Subcutaneous abdominal adipose tissue (tissue), 5 donors: ENCODE measurements at regions not wholly inside any gene's neighbourhood (a gene's known extent, or its start where the extent isn't known, plus 50 kb on each side); places are given as distances from the start of the nearest gene placed in this dataset.
"Not testable (repeated sequence)": the region's sequence is repeated elsewhere in the genome, so short reads cannot be mapped to it uniquely, and the experiment has no call there.

Experiments used
- H3K27ac ChIP-seq: one replicate; pipeline ENCODE4 v1.7.0; 2013; ENCODE audit warnings: low read depth, mild to moderate bottlenecking, inconsistent platforms, low read length, moderate library complexity
- H3K27me3 ChIP-seq, 5 donors: one replicate each; pipeline ENCODE4 v1.7.0; 2013; ENCODE audit warnings: low read length in 5 of 5, inconsistent platforms in 1 of 5; ENCODE audit not compliant: control insufficient read depth in 5 of 5, insufficient read depth in 4 of 5
- H3K36me3 ChIP-seq, 5 donors: one replicate each; pipeline ENCODE4 v1.7.0; 2013; ENCODE audit warnings: low read length in 5 of 5; ENCODE audit not compliant: control insufficient read depth in 5 of 5, insufficient read depth in 5 of 5
- H3K4me1 ChIP-seq, 5 donors: one replicate each; pipeline ENCODE4 v1.7.0; 2013; ENCODE audit warnings: low read length in 5 of 5, mild to moderate bottlenecking in 3 of 5, moderate library complexity in 1 of 5; ENCODE audit not compliant: control insufficient read depth in 5 of 5, insufficient read depth in 5 of 5
- H3K4me3 ChIP-seq, 5 donors: one replicate each; pipeline ENCODE4 v1.7.0; 2013; ENCODE audit warnings: low read length in 5 of 5, low read depth in 1 of 5
- H3K9ac ChIP-seq, 5 donors: one replicate each; pipeline ENCODE4 v1.7.0; 2013; ENCODE audit warnings: low read length in 5 of 5, mild to moderate bottlenecking in 4 of 5, moderate library complexity in 3 of 5
- H3K9me3 ChIP-seq, 5 donors: one replicate each; pipeline ENCODE4 v1.7.0; 2013; ENCODE audit warnings: low read length in 5 of 5; ENCODE audit not compliant: control insufficient read depth in 5 of 5
- donor health status: healthy.
- donor health status: healthy.
- donor health status: healthy.
- donor health status: healthy.
- donor health status: healthy.

DNA sequence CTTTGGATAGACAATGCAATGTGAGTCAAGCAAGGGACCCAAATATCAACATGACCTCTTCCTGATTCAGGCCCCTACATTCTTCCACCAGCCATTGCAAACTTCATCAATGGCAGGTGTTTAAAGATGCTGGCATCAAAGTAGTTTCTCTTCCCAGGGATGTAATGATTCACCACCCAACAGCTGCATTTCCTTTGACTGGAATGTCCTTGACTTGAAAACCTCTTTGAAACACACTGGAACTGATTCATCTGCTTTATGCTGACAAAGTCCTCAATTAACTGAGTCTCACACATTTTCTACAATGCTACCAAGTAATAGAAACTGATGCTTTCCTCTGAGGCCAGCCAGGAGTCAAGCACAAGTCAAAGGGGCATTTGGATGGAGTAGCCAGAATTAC lies 385.5 kb downstream of the GBE1 start:
- H3K9me3 ChIP-seq: no peaks in the 10 kb centered on the region
- H3K27ac ChIP-seq: no peak overlapping the region
- H3K4me3 ChIP-seq: no peak overlapping the region
- H3K9ac ChIP-seq: no peak overlapping the region
- H3K36me3 ChIP-seq: peaks cover 0 to 3% (median 0%) of the 10 kb centered on the region in 5 donors
- H3K27me3 ChIP-seq: no peaks in the 10 kb centered on the region
- H3K4me1 ChIP-seq: no peaks in the 10 kb centered on the region

DNA sequence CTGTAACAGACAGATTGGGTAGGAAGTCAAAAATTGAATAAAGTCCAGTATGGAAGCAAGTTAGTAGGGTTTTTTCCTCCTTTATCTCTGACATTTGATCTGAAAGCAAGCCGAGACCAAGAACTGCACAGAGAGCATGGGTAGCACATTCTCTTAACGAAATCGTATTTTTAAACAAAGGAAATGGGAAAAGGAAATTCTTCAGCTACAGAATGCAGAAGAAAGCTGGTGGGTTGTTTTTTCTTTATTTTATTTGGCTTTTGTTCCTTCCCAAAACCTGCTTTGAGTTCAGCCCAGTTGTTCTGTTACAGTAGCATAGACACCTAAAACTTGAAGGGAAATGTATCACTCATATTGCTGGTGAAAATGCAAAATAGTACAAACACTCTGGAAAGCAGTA lies 397.0 kb downstream of the GBE1 start:
- no peaks in the 10 kb centered on the region for H3K27me3 ChIP-seq
- no peaks in the 10 kb centered on the region for H3K4me1 ChIP-seq
- H3K27ac ChIP-seq: no peak overlapping the region
- H3K4me3 ChIP-seq: no peak overlapping the region
- H3K9me3 ChIP-seq: peaks cover 0 to 5% (median 4%) of the 10 kb centered on the region in 5 donors
- H3K36me3 ChIP-seq: no peaks in the 10 kb centered on the region
- H3K9ac ChIP-seq: no peak overlapping the region

DNA sequence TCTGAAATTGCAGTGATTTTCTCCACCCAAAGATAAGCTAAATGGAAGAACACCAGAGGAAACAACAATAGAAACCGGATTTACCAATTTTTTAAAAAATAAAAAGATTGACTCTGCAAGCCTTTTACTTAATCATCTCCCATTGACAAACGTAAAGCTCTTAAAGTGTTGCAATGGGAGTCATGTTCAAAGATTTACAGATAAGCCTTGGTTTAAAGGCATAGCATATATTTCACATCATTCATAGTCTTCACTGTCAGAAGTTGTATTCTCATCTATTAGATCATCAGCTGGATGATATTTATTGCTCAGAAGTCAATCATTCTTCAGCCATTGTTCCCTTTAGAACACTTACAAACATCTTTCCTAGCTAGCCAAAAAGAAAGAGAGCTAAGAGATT lies 397.6 kb downstream of the GBE1 start:
- peaks cover 0 to 5% (median 4%) of the 10 kb centered on the region in 5 donors for H3K9me3 ChIP-seq
- H3K4me3 ChIP-seq: no peak overlapping the region
- H3K4me1 ChIP-seq: no peaks in the 10 kb centered on the region
- H3K36me3 ChIP-seq: no peaks in the 10 kb centered on the region
- no peaks in the 10 kb centered on the region for H3K27me3 ChIP-seq
- H3K27ac ChIP-seq: no peak overlapping the region
- no peak overlapping the region for H3K9ac ChIP-seq

DNA sequence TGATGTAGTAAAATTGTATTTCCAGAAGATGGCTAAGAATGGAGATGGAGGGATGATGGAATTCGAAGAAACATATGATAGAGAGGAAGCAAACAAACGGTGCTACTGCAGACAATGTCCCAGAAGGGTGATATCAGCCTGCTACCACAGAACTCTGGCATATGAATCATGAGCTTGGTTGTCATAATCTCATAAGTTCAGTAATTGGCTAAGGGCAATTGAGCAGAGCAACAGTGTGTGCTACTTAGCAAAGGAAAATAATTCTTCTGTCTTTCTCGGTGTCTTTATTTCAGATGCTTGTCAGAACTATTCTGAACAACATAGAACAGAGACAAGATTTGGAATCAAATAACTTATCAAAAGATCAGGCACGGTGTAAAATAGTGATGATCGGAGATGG lies 407.3 kb downstream of the GBE1 start:
- Histone ChIP-seq H3K36me3 (no peaks in the 10 kb centered on the region), H3K9me3 (no peaks in the 10 kb centered on the region), H3K9ac (no peak overlapping the region), H3K27ac (no peak overlapping the region), H3K4me1 (no peaks in the 10 kb centered on the region), H3K27me3 (no peaks in the 10 kb centered on the region), H3K4me3 (no peak overlapping the region)

DNA sequence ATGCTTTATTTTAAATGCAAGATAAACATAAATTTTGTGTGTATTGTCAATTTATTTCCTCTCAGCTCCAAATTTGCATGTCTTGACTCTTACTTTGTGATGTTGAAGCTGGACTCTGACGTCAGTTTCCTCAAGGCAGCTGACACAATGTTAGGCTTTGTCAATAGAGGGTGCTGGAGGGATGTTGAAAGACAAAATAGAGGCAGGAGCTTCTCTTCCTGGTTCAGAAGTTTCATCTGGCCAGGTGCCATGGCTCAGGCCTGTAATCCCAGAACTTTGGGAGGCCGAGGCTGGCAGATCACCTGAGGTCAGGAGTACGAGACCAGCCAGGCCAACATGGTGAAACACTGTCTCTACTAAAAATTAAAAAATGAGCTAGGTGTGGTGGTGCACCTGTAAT lies 408.6 kb downstream of the GBE1 start:
- Histone ChIP-seq H3K9ac (no peak overlapping the region), H3K4me1 (no peaks in the 10 kb centered on the region), H3K9me3 (no peaks in the 10 kb centered on the region), H3K4me3 (no peak overlapping the region), H3K27me3 (no peaks in the 10 kb centered on the region), H3K36me3 (no peaks in the 10 kb centered on the region), H3K27ac (no peak overlapping the region)

DNA sequence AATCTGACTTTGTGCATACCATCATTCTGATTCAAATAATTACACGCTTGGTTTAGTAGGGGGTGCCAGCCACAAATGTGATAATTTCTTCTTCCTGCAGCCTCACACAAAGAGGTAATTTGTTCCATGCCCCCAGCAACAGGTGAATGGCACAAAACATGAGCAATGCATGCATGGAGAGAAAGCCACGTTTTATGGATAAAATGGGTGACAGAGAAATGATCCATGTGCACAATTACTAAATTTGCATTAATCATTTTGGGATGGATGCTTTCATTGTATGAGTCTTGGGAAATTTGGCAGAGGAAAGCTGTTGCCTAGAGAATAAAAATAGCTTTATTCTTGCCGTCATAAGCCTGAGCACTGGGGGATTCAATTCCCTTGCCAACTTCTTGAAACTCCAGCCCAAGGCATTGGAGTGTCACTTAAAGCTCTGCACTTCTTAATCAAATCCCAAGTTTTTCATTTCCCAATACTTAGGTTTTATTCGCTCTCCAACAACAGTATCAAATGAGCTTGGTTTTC lies 411.6 kb downstream of the GBE1 start:
- Histone ChIP-seq H3K27me3 (no peaks in the 10 kb centered on the region), H3K27ac (no peak overlapping the region), H3K36me3 (no peaks in the 10 kb centered on the region), H3K9ac (no peak overlapping the region), H3K4me1 (no peaks in the 10 kb centered on the region), H3K4me3 (no peak overlapping the region), H3K9me3 (no peaks in the 10 kb centered on the region)

DNA sequence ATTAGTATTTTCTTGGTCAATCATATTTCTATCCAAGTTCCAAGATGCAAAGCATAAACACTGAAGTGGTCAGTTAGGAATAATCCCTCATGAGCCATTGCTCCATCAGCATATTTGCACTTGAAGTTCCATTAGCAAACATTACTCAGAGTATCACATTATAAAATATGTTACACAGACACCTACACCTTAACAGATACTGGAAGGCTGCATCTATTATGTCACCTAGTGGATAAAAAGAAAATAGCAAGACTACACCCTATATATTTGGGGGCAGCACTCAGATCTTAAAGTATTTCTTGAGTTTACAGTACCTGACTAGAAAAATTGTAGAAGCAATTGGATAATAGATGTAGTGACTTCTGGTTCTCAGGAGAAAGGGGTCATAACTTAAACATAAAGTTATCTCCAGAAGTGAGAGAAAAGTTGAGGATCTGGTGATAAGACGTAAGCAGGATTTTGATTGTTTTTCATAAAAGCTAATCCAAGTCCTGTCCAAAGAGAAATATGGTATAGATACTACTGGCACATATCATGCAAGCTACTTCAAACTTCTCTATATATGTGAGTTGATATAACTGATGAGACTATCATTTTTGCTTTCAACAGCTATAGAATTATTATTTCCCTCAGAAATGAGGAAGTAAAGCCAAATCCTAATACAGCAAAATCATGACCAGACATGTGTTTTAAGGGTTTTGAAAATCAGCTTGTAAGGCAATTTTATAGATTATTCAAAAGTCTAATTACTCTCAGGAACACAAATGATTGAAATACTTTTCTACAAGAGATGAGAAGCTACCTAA lies 422.2 kb downstream of the GBE1 start:
- Histone ChIP-seq H3K4me1 (no peaks in the 10 kb centered on the region), H3K9me3 (no peaks in the 10 kb centered on the region), H3K9ac (no peak overlapping the region), H3K27ac (no peak overlapping the region), H3K27me3 (no peaks in the 10 kb centered on the region), H3K36me3 (no peaks in the 10 kb centered on the region), H3K4me3 (no peak overlapping the region)

DNA sequence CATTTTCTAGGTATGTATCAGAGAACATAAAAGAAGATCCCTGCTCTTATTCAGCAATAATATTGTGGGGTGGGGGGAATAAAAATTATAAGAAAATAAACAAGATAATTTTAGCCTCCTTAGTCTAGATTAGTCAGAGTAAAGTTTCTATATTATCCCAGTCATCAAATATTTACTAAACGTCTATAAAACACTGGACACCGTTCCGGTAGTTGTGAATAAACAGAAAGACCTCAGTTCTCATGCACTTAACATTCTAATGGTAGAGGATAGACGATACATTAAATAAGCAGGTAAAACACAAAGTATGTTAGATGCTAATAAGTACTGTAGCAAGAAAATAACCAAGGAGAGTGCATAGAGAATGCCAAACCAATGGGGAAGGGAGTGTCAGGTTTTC lies 425.0 kb downstream of the GBE1 start:
- no peaks in the 10 kb centered on the region for H3K27me3 ChIP-seq
- H3K9ac ChIP-seq: no peak overlapping the region
- H3K36me3 ChIP-seq: no peaks in the 10 kb centered on the region
- no peak overlapping the region for H3K4me3 ChIP-seq
- H3K4me1 ChIP-seq: no peaks in the 10 kb centered on the region
- no peak overlapping the region for H3K27ac ChIP-seq
- no peaks in the 10 kb centered on the region for H3K9me3 ChIP-seq

DNA sequence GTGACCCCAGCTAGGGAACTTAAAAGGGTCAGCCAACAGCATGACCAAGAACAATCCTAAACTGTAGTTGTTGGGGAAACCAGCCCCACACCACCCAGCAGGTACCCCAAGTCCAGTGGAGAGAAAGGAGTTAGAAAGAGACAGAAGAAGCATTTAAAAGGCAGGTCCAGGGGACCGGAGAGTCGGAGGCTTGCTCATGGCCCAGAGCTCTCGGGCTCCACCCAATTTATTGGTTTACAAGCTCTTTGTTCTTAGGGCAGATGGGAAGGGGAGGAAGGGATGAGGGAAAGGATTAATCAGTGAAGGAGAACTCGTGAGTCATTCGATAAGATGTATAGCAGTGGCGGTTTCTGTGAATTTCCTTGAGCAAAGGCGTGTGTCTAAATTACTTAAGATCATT lies 431.6 kb downstream of the GBE1 start:
- H3K27me3 ChIP-seq, H3K9ac ChIP-seq, H3K4me1 ChIP-seq, H3K9me3 ChIP-seq, H3K36me3 ChIP-seq, H3K4me3 ChIP-seq, H3K27ac ChIP-seq: not testable (repeated sequence)

DNA sequence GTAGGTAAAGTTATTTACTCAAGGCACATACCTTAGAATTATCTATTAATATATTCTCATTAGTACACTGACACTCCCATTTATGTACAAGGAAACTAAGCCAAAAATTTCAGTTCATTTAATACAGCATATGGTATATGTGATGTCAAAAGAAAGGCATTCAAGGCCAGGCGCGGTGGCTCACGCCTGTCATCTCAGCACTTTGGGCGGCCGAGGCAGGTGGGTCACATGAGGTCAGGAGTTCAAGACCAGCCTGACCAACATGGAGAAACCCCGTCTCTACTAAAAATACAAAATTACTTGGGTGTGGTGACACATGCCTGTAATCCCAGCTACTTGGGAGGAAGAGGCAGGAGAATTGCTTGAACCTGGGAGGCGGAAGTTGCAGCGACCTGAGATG lies 435.2 kb downstream of the GBE1 start:
- no peak overlapping the region for H3K9ac ChIP-seq
- no peaks in the 10 kb centered on the region for H3K4me1 ChIP-seq

More for the DNA sequence above, 435.2 kb downstream of the GBE1 start:
- H3K4me3 ChIP-seq: no peak overlapping the region
- no peaks in the 10 kb centered on the region for H3K9me3 ChIP-seq
- H3K27ac ChIP-seq: no peak overlapping the region
- no peaks in the 10 kb centered on the region for H3K27me3 ChIP-seq
- no peaks in the 10 kb centered on the region for H3K36me3 ChIP-seq
